SK-N-MC (cell line): ENCODE measurements at regions not wholly inside any gene's neighbourhood (a gene's known extent, or its start where the extent isn't known, plus 50 kb on each side); places are given as distances from the start of the nearest gene placed in this dataset.

Experiments
- EZH2 ChIP-seq: fragments of 200-600 bp; sonication (generic); IDR thresholded peaks from one replicate; pipeline ENCODE4 v1.6.1; 2017; ENCODE audit warnings: antibody characterized with exemption
- FOXP2 ChIP-seq: optimal IDR thresholded peaks from 2 replicates; pipeline ENCODE3; 2011; ENCODE audit warnings: mild to moderate bottlenecking, moderate library complexity; ENCODE audit not compliant: insufficient read depth; ENCODE audit errors: extremely low read length, control extremely low read depth
- POLR2AphosphoS5 ChIP-seq: IDR thresholded peaks from 2 replicates; pipeline ENCODE4 v1.6.1; 2012; ENCODE audit warnings: mild to moderate bottlenecking, low read depth, low read length, borderline replicate concordance

GRCh38 chr13:24997367-24997967 is 98.5 kb upstream of the PABPC3 start:
- TF ChIP-seq POLR2AphosphoS5 (no peak), EZH2 (no peak), FOXP2 (no peak)
